Ectodermal cell (in vitro differentiated cells): ENCODE measurements at regions not wholly inside any gene's neighbourhood (a gene's known extent, or its start where the extent isn't known, plus 50 kb on each side); places are given as distances from the start of the nearest gene placed in this dataset.

Source experiments
- H3K27ac ChIP-seq: 2 replicates; pipeline ENCODE4 v1.7.0; 2013; ENCODE audit warnings: mild to moderate bottlenecking, low read depth, low read length; ENCODE audit not compliant: insufficient read depth, poor library complexity, severe bottlenecking
- H3K27me3 ChIP-seq: 2 replicates; pipeline ENCODE4 v1.7.0; 2013; ENCODE audit warnings: mild to moderate bottlenecking, low read length; ENCODE audit not compliant: insufficient read depth, control insufficient read depth, poor library complexity, severe bottlenecking
- H3K36me3 ChIP-seq: one replicate; pipeline ENCODE4 v1.7.0; 2013; ENCODE audit warnings: low read length; ENCODE audit not compliant: control insufficient read depth, insufficient read depth
- H3K4me1 ChIP-seq: one replicate; pipeline ENCODE4 v1.7.0; 2013; ENCODE audit warnings: low read length; ENCODE audit not compliant: control insufficient read depth, insufficient read depth
- H3K4me3 ChIP-seq: 2 replicates; pipeline ENCODE4 v1.7.0; 2013; ENCODE audit warnings: low read depth, low read length, control low read depth; ENCODE audit not compliant: insufficient read depth
- H3K9me3 ChIP-seq: 2 replicates; pipeline ENCODE4 v1.7.0; 2013; ENCODE audit warnings: mild to moderate bottlenecking, low read length, moderate library complexity; ENCODE audit not compliant: control insufficient read depth
- WGBS, 2 experiments: methylation state at CpG; one replicate each; pipeline ENCODE4 v1.1.7; 2013; ENCODE audit warnings: missing lambda C conversion rate in 2 of 2; 5-methylcytosine and 5-hydroxymethylcytosine counted together

DNA sequence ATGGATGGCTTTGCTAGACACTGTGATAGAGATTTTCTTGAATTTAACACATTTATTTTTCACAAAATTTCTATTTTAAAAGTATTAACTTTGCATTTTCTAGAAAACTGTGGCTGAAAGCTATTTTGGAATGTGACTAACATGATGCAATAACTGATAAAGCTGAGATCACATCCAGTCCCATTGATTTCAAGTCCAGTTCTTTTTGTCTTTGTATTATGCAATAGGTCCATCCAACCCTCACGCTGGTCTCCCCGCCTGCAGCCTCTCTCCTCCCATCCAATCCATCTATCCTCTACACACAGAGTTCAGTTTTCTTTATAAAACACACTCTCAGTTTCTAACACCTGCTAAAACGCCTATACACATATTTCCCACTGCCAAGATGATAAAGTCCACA lies 178.8 kb downstream of the CNTN3 start:
- H3K36me3 ChIP-seq: no peaks in the 10 kb centered on the region
- H3K9me3 ChIP-seq: no peaks in the 10 kb centered on the region
- 72 to 79% methylated on average over 3 of the region's 3 CpGs for WGBS, 2 experiments
- no peak overlapping the region for H3K4me3 ChIP-seq
- H3K27me3 ChIP-seq: no peaks in the 10 kb centered on the region
- no peak overlapping the region for H3K27ac ChIP-seq
- no peaks in the 10 kb centered on the region for H3K4me1 ChIP-seq

DNA sequence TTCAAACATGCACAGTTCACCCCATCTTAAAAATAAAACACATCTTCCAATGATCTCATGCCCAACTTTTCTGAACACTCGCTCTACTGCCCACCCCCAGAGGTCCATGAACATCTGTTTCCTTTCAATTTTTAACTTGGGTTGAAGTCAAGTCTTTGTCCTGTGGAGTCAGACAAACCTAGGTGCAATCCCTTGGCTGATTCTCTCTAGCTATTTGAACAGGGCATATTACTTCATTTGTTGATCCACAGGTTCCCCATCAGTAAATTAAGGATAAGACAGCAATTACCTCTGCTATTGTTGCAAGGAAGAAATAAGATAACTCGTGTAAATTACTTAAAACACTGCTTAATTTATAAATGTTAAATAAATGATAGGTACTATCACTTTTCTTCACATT lies 180.1 kb downstream of the CNTN3 start:
- no peaks in the 10 kb centered on the region for H3K27me3 ChIP-seq
- no peak overlapping the region for H3K27ac ChIP-seq
- H3K4me3 ChIP-seq: no peak overlapping the region
- no peaks in the 10 kb centered on the region for H3K9me3 ChIP-seq
- no peaks in the 10 kb centered on the region for H3K4me1 ChIP-seq
- 85 to 89% methylated on average over 1 of the region's 2 CpGs for WGBS, 2 experiments
- H3K36me3 ChIP-seq: no peaks in the 10 kb centered on the region

DNA sequence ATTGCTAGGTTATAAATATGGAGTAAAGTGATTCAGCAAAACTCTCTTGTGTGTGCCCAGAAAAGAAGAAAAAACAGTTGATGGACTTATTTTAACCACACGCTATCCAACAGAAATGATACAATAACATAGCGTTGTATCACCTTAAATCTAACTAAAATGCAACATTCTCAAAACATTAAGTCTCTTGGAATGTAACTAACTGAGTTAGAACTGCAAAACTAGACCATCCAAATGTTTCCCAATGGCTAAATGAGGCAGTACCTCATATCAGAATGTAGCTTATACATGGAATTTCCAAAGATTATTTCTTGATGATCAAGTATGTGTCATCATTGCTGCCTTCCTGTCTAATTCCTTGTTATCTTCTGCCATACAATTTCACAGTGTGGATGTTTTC lies 187.9 kb downstream of the CNTN3 start:
- WGBS, 2 experiments: 94 to 97% methylated on average over 2 of the region's 2 CpGs

DNA sequence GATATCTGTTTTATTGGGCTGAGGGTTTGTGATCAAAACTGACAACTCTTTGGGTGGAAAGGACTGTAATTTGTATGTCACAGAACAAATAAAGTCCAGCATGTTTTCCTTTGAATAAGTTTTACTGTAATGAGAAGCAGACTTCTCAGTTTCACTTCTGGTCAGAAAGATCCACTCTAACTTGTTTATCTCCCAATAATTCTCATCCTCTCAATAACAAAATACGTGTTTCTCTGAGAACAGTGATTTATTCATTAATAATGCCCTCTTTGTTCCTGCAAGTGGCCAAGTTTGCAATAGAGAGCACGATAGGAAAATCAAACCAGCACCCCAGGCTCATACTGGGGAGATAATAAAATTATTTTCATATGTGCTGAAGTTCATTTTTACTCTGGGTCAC lies 190.6 kb downstream of the CNTN3 start:
- H3K4me3 ChIP-seq: no peak overlapping the region
- WGBS, 2 experiments: 100% methylated on average over 2 of the region's 2 CpGs
- H3K4me1 ChIP-seq: no peaks in the 10 kb centered on the region
- no peaks in the 10 kb centered on the region for H3K27me3 ChIP-seq
- no peaks in the 10 kb centered on the region for H3K36me3 ChIP-seq
- no peaks in the 10 kb centered on the region for H3K9me3 ChIP-seq
- no peak overlapping the region for H3K27ac ChIP-seq

More for the DNA sequence above, 187.9 kb downstream of the CNTN3 start:
- H3K4me3 ChIP-seq: no peak overlapping the region
- H3K36me3 ChIP-seq: no peaks in the 10 kb centered on the region
- H3K4me1 ChIP-seq: no peaks in the 10 kb centered on the region
- H3K9me3 ChIP-seq: no peaks in the 10 kb centered on the region
- no peaks in the 10 kb centered on the region for H3K27me3 ChIP-seq
- no peak overlapping the region for H3K27ac ChIP-seq

DNA sequence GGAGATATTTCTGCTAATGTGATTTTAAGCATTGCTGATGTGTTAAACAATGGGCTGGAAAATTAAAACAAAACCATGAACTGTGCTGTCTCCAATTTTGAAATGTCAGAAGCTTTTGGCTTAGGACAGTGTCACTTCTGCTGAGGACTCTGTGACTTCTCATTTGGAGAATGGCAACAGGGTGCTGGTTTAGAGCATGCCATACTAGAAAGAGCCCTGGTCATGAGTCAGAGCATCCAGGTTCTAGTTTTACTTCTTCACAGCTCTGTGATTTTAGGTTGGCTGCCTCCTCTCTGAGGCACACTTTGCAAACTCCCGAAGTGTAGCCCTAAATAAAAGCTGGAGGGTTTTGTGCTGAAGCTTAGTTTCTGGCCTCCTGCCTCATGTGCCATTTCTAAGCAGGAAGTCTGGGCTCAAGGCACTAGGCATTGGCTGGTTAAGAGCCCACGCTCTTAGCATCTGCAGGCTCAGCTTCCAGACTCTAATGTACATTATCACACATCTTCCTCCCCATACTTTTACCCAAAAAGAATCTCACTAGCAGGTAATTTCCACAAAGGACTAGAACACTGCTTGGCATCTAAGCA lies 193.8 kb downstream of the CNTN3 start:
- 88 to 91% methylated on average over 2 of the region's 2 CpGs for WGBS, 2 experiments
- H3K4me1 ChIP-seq: no peaks in the 10 kb centered on the region
- H3K27me3 ChIP-seq: no peaks in the 10 kb centered on the region
- no peaks in the 10 kb centered on the region for H3K9me3 ChIP-seq
- no peaks in the 10 kb centered on the region for H3K36me3 ChIP-seq
- H3K4me3 ChIP-seq: no peak overlapping the region
- no peak overlapping the region for H3K27ac ChIP-seq

DNA sequence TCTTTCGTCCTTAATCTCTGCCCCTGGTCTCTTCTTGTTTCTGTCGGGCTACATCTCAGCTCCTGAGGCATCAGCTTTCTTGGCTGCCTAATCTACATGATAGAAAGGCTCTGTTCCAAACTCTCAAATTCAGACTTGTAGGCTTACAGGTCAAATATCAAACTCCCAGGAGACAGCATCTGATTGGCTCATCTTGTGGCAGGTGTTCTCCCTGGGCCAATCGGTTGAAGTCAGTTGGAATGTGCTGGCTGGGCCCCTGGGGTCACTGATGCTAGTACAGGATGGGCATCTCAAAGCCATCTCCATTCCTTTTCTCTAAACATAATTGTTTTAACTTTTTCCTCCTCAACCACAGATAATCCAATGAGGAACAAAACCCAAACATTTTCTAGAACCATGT lies 198.7 kb downstream of the CNTN3 start:
- no peaks in the 10 kb centered on the region for H3K4me1 ChIP-seq
- H3K4me3 ChIP-seq: no peak overlapping the region
- WGBS, 2 experiments: 63 to 66% methylated on average over 3 of the region's 3 CpGs
- H3K27ac ChIP-seq: no peak overlapping the region
- no peaks in the 10 kb centered on the region for H3K27me3 ChIP-seq
- no peaks in the 10 kb centered on the region for H3K9me3 ChIP-seq
- H3K36me3 ChIP-seq: no peaks in the 10 kb centered on the region

DNA sequence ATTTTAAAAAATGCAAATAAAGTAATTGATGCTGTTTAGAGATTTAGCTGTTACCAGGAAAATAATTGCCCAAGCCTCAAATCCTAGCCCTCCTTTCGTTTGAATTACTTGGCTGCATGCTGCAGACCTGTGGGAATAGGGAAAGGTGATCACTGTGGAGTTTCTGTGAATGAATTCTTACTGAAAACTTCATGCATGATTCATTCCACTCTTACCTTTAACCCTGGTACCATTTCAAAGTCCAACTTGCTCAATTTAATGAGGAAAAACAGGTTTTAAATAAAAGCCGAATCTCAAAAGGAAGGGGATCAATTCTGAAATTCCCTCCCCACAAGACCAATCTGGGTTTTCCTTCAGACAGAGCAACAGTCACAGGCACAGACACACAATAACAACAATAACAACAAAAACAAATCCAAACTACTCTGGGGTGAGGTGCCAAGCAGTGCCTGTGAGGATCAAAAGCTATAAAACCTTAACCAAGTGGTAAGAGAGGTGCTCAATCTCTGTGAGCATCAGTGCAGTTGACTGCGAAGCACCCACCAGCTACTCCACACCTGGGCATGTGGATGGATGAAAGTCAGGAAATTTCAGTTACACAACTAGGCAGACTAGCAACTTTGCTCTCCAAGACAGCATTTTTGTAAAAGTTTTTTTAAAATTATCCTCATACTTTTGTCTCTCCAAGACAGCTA lies 200.8 kb downstream of the CNTN3 start:
- no peaks in the 10 kb centered on the region for H3K4me1 ChIP-seq
- no peak overlapping the region for H3K27ac ChIP-seq
- no peaks in the 10 kb centered on the region for H3K9me3 ChIP-seq
- WGBS, 2 experiments: 76 to 82% methylated on average over 3 of the region's 3 CpGs
- no peak overlapping the region for H3K4me3 ChIP-seq
- no peaks in the 10 kb centered on the region for H3K27me3 ChIP-seq
- no peaks in the 10 kb centered on the region for H3K36me3 ChIP-seq

DNA sequence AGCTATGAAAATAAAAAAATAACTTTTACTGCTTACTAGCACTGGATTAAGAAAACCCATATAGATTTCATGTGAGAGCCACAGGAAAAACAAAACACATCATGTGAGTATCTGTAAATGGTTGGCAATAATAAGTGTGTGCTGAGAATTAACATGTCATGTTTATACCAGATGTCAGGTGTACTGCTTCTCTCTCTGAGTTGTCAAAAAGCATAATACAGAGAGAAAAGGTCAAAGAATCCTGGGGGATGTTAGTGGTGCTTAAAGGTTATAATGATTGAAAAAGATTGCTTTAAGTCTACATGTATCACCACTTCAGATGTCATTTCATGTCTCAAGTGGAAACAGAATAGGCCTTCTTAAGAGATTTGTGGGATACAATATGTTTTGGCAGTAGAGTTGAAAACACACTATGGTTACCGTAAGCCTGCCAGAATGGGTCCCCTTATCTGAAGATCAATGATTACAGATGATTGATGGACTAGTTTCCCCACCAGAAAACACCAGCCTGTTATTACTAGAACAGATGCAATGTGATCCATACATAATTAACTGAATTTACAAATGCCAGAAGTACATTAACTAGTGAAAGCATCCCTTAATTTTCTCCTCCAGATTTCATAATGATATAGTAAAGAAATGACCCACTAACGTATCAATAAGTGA lies 204.1 kb downstream of the CNTN3 start:
- no peaks in the 10 kb centered on the region for H3K9me3 ChIP-seq
- no peak overlapping the region for H3K4me3 ChIP-seq
- no peak overlapping the region for H3K27ac ChIP-seq
- H3K36me3 ChIP-seq: no peaks in the 10 kb centered on the region
- no peaks in the 10 kb centered on the region for H3K27me3 ChIP-seq
- 98 to 100% methylated on average over 2 of the region's 2 CpGs for WGBS, 2 experiments
- H3K4me1 ChIP-seq: no peaks in the 10 kb centered on the region

DNA sequence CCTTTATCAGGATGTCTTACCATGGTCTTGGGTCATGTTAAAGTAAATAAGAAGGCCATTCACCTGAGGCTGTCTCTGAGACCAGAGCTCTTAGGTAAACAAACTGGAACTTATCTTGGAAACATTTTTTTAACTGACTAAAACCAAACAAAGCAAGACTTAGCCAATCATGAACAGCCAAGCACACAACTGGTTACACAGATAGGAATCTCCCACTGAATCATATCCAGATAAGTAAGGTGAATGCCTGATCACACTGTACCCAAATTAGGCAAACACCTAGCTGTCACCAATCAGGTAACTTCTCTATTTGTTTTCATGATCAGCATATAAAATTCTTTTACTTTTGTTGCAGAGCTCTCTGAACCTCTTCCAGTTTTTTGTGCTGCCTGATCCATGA lies 205.4 kb downstream of the CNTN3 start:
- Histone ChIP-seq H3K4me1 (no peaks in the 10 kb centered on the region), H3K27ac (no peak overlapping the region), H3K27me3 (no peaks in the 10 kb centered on the region), H3K9me3 (no peaks in the 10 kb centered on the region), H3K4me3 (no peak overlapping the region), H3K36me3 (no peaks in the 10 kb centered on the region)

DNA sequence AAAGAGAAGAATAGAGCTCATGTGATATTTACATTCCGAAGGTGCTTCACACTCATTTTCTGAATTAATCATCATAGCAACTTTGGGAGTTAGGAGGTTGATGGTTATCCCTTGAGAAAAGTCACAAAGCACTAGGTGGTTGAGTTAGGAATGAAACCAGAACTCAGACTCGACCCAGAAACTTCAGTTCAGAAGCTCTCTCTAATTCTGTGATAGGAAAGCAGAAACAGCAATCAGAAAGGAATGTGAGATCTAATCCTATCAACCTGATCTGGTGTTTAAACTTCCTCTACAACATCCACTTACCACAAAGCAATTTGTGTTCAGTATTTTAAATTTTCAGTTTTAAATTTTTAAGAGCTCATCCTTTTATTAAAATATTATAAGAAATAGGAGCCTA lies 211.2 kb downstream of the CNTN3 start:
- Histone ChIP-seq H3K27me3 (no peaks in the 10 kb centered on the region), H3K4me1 (no peaks in the 10 kb centered on the region), H3K27ac (no peak overlapping the region), H3K36me3 (no peaks in the 10 kb centered on the region), H3K9me3 (no peaks in the 10 kb centered on the region), H3K4me3 (no peak overlapping the region)
- 89 to 100% methylated on average over 1 to 2 of the region's 2 CpGs for WGBS, 2 experiments
